OCI-LY1 (cell line): ENCODE measurements at regions not wholly inside any gene's neighbourhood (a gene's known extent, or its start where the extent isn't known, plus 50 kb on each side); places are given as distances from the start of the nearest gene placed in this dataset.

ENCODE experiments used
- H2AFZ ChIP-seq: fragments of 200-600 bp; sonication (generic), shearing (Covaris generic); 2 replicates; pipeline ENCODE4 v1.6.0; 2014; ENCODE audit warnings: antibody characterized with exemption, mild to moderate bottlenecking, low read length
- H3F3A ChIP-seq: fragments of 200-600 bp; sonication (generic), shearing (Covaris generic); 2 replicates; pipeline ENCODE4 v1.6.0; 2014; ENCODE audit warnings: mild to moderate bottlenecking, antibody characterized with exemption, low read length, moderate library complexity; ENCODE audit not compliant: insufficient read depth
- H3K27ac ChIP-seq: fragments of 200-600 bp; sonication (generic); 2 replicates; pipeline ENCODE4 v1.5.1; 2014; ENCODE audit warnings: low read length, mixed run types, mild to moderate bottlenecking, low read depth; ENCODE audit not compliant: poor library complexity, severe bottlenecking
- H3K27me3 ChIP-seq: fragments of 200-600 bp; sonication (generic); 2 replicates; pipeline ENCODE4 v1.6.0; 2014; ENCODE audit warnings: antibody characterized with exemption, mild to moderate bottlenecking, low read length, moderate library complexity; ENCODE audit not compliant: insufficient read depth
- H3K36me3 ChIP-seq: fragments of 200-600 bp; sonication (generic); 2 replicates; pipeline ENCODE4 v1.6.1; 2014; ENCODE audit warnings: mild to moderate bottlenecking, antibody characterized with exemption, low read length, moderate library complexity, mixed read lengths; ENCODE audit not compliant: insufficient read depth
- H3K4me1 ChIP-seq: fragments of 200-600 bp; sonication (generic); 2 replicates; pipeline ENCODE4 v1.5.1; 2014; ENCODE audit warnings: mild to moderate bottlenecking, low read length, moderate library complexity; ENCODE audit not compliant: insufficient read depth, severe bottlenecking
- H3K4me2 ChIP-seq: fragments of 200-600 bp; sonication (generic), shearing (Covaris generic); 2 replicates; pipeline ENCODE4 v1.6.1; 2014; ENCODE audit warnings: low read length
- H3K4me3 ChIP-seq: fragments of 200-600 bp; sonication (generic); 2 replicates; pipeline ENCODE4 v1.5.1; 2014; ENCODE audit warnings: low read length, low read depth, mild to moderate bottlenecking, mixed read lengths; ENCODE audit not compliant: poor library complexity, severe bottlenecking
- H3K79me2 ChIP-seq: fragments of 200-600 bp; shearing (Covaris generic); 2 replicates; pipeline ENCODE4 v1.6.1; 2016; ENCODE audit warnings: mixed run types, low read length, mixed read lengths; ENCODE audit not compliant: insufficient read depth
- H3K9ac ChIP-seq: fragments of 200-600 bp; sonication (generic), shearing (Covaris generic); 2 replicates; pipeline ENCODE4 v1.6.1; 2014; ENCODE audit warnings: mild to moderate bottlenecking, low read length, mixed read lengths
- H3K9me2 ChIP-seq: fragments of 200-600 bp; sonication (generic), shearing (Covaris generic); 2 replicates; pipeline ENCODE4 v1.6.1; 2014; ENCODE audit warnings: low read depth, mild to moderate bottlenecking, low read length, mixed read lengths
- H3K9me3 ChIP-seq: fragments of 200-600 bp; shearing (Covaris generic); 2 replicates; pipeline ENCODE4 v1.6.1; 2014; ENCODE audit warnings: low read length, mixed read lengths
- H4K20me1 ChIP-seq: fragments of 200-600 bp; sonication (generic), shearing (Covaris generic); 2 replicates; pipeline ENCODE4 v1.6.0; 2016; ENCODE audit warnings: mild to moderate bottlenecking, low read length; ENCODE audit not compliant: insufficient read depth
- EZH2 ChIP-seq: fragments of 200-600 bp; sonication (generic), shearing (Covaris generic); IDR thresholded peaks from 2 replicates; pipeline ENCODE4 v1.8.0; 2017; ENCODE audit warnings: borderline replicate concordance, mixed run types, mild to moderate bottlenecking, antibody characterized with exemption, low read length, moderate library complexity, mixed read lengths
- TF ChIP-seq, protein P1 (sequence below): fragments of 200-600 bp; sonication (generic), shearing (Covaris generic); IDR thresholded peaks from 2 replicates; pipeline ENCODE4 v1.5.1; 2017; ENCODE audit warnings: mild to moderate bottlenecking, antibody characterized with exemption, low read length, moderate library complexity, mixed read lengths

DNA sequence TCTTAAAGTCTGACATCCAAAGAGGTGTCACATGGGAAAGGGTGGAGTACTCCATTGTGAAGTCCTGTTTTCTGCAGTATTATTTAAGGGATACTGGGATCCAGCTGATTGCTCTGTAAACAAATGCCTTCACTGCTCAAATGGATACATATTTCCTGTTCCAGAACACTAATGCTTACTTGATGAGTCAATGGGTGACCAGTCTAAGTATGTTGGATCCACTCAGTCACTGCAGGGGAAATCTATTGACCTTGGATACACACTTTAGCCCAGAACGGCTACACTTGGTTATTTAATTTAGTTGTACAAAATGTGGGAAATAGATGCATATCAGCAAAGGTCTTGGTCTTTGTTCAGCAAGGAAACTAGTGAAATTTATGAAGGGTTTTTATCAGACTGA is 261.4 kb downstream of the MAP2K4 start:
- Histone ChIP-seq H4K20me1 (no peaks in the 10 kb centered on the region), H3K4me3 (no peak overlapping the region), H3K9me3 (no peaks in the 10 kb centered on the region), H3K4me1 (no peaks in the 10 kb centered on the region), H3K27ac (no peak overlapping the region), H3K9ac (no peak overlapping the region), H3K9me2 (no peaks in the 10 kb centered on the region), H2AFZ (no peak overlapping the region), H3K27me3 (no peaks in the 10 kb centered on the region; the same call in 1 of the 2 replicates), H3K79me2 (no peaks in the 10 kb centered on the region), H3K4me2 (no peak overlapping the region), H3F3A (no peaks in the 10 kb centered on the region), H3K36me3 (no peaks in the 10 kb centered on the region)
- TF ChIP-seq EZH2 = no peak
- TF ChIP-seq, protein P1, sequence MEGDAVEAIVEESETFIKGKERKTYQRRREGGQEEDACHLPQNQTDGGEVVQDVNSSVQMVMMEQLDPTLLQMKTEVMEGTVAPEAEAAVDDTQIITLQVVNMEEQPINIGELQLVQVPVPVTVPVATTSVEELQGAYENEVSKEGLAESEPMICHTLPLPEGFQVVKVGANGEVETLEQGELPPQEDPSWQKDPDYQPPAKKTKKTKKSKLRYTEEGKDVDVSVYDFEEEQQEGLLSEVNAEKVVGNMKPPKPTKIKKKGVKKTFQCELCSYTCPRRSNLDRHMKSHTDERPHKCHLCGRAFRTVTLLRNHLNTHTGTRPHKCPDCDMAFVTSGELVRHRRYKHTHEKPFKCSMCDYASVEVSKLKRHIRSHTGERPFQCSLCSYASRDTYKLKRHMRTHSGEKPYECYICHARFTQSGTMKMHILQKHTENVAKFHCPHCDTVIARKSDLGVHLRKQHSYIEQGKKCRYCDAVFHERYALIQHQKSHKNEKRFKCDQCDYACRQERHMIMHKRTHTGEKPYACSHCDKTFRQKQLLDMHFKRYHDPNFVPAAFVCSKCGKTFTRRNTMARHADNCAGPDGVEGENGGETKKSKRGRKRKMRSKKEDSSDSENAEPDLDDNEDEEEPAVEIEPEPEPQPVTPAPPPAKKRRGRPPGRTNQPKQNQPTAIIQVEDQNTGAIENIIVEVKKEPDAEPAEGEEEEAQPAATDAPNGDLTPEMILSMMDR = no peak

DNA sequence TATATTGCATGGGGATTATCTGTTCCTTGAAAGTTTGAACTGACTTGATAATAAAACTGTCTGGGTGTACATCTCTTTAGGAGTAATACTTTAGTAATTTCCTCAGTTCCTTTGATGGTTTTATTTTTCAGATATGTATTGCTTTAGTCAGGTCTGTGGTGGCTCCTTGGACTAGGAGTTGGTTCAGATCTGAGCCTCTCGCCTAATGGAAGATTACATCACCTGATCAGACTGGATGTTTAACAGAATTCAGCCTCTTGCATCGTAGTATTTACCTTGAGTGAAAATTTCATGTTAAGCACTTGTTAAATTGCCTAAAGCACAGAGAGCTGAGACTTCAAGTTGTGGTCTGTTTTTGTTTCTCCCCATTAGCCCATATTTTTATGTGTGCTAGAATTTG is 267.3 kb downstream of the MAP2K4 start:
- Histone ChIP-seq H3K9me2 (no peaks in the 10 kb centered on the region), H2AFZ (no peak overlapping the region), H4K20me1 (no peaks in the 10 kb centered on the region), H3K4me2 (no peak overlapping the region), H3K9me3 (no peaks in the 10 kb centered on the region), H3K79me2 (no peaks in the 10 kb centered on the region), H3K4me1 (no peaks in the 10 kb centered on the region), H3F3A (no peaks in the 10 kb centered on the region), H3K27ac (no peak overlapping the region), H3K27me3 (no peaks in the 10 kb centered on the region), H3K9ac (no peak overlapping the region), H3K36me3 (no peaks in the 10 kb centered on the region), H3K4me3 (no peak overlapping the region)
- TF ChIP-seq EZH2 = no peak
- TF ChIP-seq, protein P1 = no peak

DNA sequence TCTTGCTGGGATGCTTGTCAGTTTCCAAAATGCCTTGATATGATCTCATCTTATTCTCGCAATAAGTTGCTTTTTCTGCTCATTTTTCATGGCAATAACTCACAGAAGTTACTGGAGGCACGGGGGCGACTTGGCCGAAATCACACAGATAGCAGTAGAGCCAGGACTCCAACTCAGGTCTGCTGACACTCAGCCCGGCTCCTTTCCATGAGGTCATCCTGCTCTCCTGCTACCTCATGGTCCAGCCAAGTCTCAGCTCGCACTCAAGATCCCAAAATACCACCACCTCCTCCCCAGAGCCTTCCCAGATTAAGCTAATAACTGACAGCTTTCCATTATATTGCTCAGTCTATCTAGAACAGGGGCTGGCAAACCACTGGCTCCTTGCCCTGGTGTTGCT is 269.5 kb downstream of the MAP2K4 start:
- no peaks in the 10 kb centered on the region for H3K27me3 ChIP-seq
- no peaks in the 10 kb centered on the region for H3K9me2 ChIP-seq
- no peak overlapping the region for H3K4me3 ChIP-seq
- no peaks in the 10 kb centered on the region for H3K79me2 ChIP-seq
- no peak overlapping the region for H3K9ac ChIP-seq
- no peak overlapping the region for H3K4me2 ChIP-seq
- H3K9me3 ChIP-seq = no peaks in the 10 kb centered on the region
- H2AFZ ChIP-seq = no peak overlapping the region
- no peaks in the 10 kb centered on the region for H3F3A ChIP-seq
- H4K20me1 ChIP-seq = no peaks in the 10 kb centered on the region
- no peak overlapping the region for H3K27ac ChIP-seq
- H3K4me1 ChIP-seq = no peaks in the 10 kb centered on the region
- TF ChIP-seq, protein P1 = no peak
- TF ChIP-seq EZH2 = no peak
- H3K36me3 ChIP-seq = no peaks in the 10 kb centered on the region
